Neuronal stem cell (in vitro differentiated cells): ENCODE measurements at regions not wholly inside any gene's neighbourhood (a gene's known extent, or its start where the extent isn't known, plus 50 kb on each side); places are given as distances from the start of the nearest gene placed in this dataset.

Experiments used
- DNase-seq: peaks from one replicate; pipeline ENCODE4 v3.0.0-alpha.2; 2013; ENCODE audit warnings: low spot score
- H2AFZ ChIP-seq: one replicate; pipeline ENCODE4 v1.6.1; 2013; ENCODE audit warnings: mild to moderate bottlenecking, low read length, inconsistent platforms
- H2AK5ac ChIP-seq: 2 replicates; pipeline ENCODE4 v1.6.1; 2013; ENCODE audit warnings: low read depth, mild to moderate bottlenecking, inconsistent platforms, low read length, moderate library complexity, mixed read lengths
- H2BK120ac ChIP-seq: 2 replicates; pipeline ENCODE4 v1.6.1; 2013; ENCODE audit warnings: low read depth, mild to moderate bottlenecking, inconsistent platforms, low read length, moderate library complexity, mixed read lengths
- H2BK12ac ChIP-seq: one replicate; pipeline ENCODE4 v1.6.1; 2013; ENCODE audit warnings: low read length, inconsistent platforms
- H2BK15ac ChIP-seq: 2 replicates; pipeline ENCODE4 v1.6.1; 2013; ENCODE audit warnings: mild to moderate bottlenecking, low read length, inconsistent platforms, mixed read lengths
- H2BK5ac ChIP-seq: one replicate; pipeline ENCODE4 v1.6.1; 2013; ENCODE audit warnings: inconsistent platforms, mild to moderate bottlenecking, low read length, moderate library complexity
- H3K14ac ChIP-seq: one replicate; pipeline ENCODE4 v1.6.1; 2013; ENCODE audit warnings: low read length, inconsistent platforms
- H3K18ac ChIP-seq: 2 replicates; pipeline ENCODE4 v1.6.1; 2013; ENCODE audit warnings: low read length, inconsistent platforms
- H3K23ac ChIP-seq: 2 replicates; pipeline ENCODE4 v1.6.1; 2013; ENCODE audit warnings: low read depth, mild to moderate bottlenecking, mixed read lengths, low read length, inconsistent platforms; ENCODE audit not compliant: poor library complexity
- H3K27ac ChIP-seq: replicated peaks from 3 replicates; pipeline ENCODE4 v1.5.1; 2013; ENCODE audit warnings: low read length, inconsistent platforms
- H3K27me3 ChIP-seq, 3 experiments: 2 replicates each; pipeline ENCODE4 v1.6.1; 2013; ENCODE audit warnings: low read length in 3 of 3, mild to moderate bottlenecking in 2 of 3, inconsistent platforms in 1 of 3, low read depth in 1 of 3, mixed read lengths in 1 of 3, moderate library complexity in 1 of 3; ENCODE audit not compliant: control insufficient read depth in 3 of 3, insufficient read depth in 3 of 3
- H3K36me3 ChIP-seq, 2 donors: replicated peaks in 1 of 2; 2 replicates each; pipeline ENCODE4 v1.6.1; 2013; ENCODE audit warnings: low read length in 2 of 2; ENCODE audit not compliant: control insufficient read depth in 2 of 2, insufficient read depth in 2 of 2
- H3K4ac ChIP-seq: 2 replicates; pipeline ENCODE4 v1.6.1; 2013; ENCODE audit warnings: inconsistent platforms, mild to moderate bottlenecking, low read length, moderate library complexity
- H3K4me1 ChIP-seq, 2 donors: 1 replicate in 1 of 2; 2 replicates in 1 of 2; pipeline ENCODE4 v1.6.1; 2013; ENCODE audit warnings: low read length in 2 of 2, low read depth in 1 of 2; ENCODE audit not compliant: control insufficient read depth in 2 of 2, insufficient read depth in 1 of 2
- H3K4me2 ChIP-seq: one replicate; pipeline ENCODE4 v1.6.1; 2013; ENCODE audit warnings: mild to moderate bottlenecking, low read length, inconsistent platforms; ENCODE audit not compliant: insufficient read depth, poor library complexity, severe bottlenecking
- H3K4me3 ChIP-seq, 2 donors: 2 replicates each; pipeline ENCODE4 v1.5.1; 2013; ENCODE audit warnings: low read length in 2 of 2, mild to moderate bottlenecking in 2 of 2, inconsistent platforms in 1 of 2, moderate library complexity in 1 of 2
- H3K79me1 ChIP-seq: one replicate; pipeline ENCODE4 v1.6.1; 2013; ENCODE audit warnings: low read depth, mild to moderate bottlenecking, inconsistent platforms, low read length, moderate library complexity
- H3K9ac ChIP-seq: one replicate; pipeline ENCODE4 v1.6.1; 2013; ENCODE audit warnings: mild to moderate bottlenecking, low read depth, low read length, inconsistent platforms; ENCODE audit not compliant: poor library complexity
- H3K9me3 ChIP-seq, 2 donors: replicated peaks in 1 of 2; 2 replicates each; pipeline versions ENCODE3 to v1.6.1; 2013; ENCODE audit warnings: low read length in 2 of 2, mild to moderate bottlenecking in 2 of 2, inconsistent platforms in 1 of 2, low read depth in 1 of 2, mixed read lengths in 1 of 2, moderate library complexity in 1 of 2; ENCODE audit not compliant: control insufficient read depth in 2 of 2, insufficient read depth in 1 of 2
- H4K8ac ChIP-seq: one replicate; pipeline ENCODE4 v1.6.1; 2013; ENCODE audit warnings: low read depth, mild to moderate bottlenecking, inconsistent platforms, low read length, moderate library complexity
- H4K91ac ChIP-seq: one replicate; pipeline ENCODE4 v1.6.1; 2013; ENCODE audit warnings: low read length, low read depth, mild to moderate bottlenecking, inconsistent platforms; ENCODE audit not compliant: poor library complexity
- WGBS, 2 donors: extraction: QIAGEN DNeasy Blood & Tissue Kit; methylation state at CpG; one replicate each; pipeline ENCODE4 v1.1.7; 2013; ENCODE audit warnings: missing lambda C conversion rate in 2 of 2, mixed read lengths in 1 of 2; ENCODE audit not compliant: insufficient read length in 2 of 2, insufficient replicate concordance in 1 of 2; ENCODE audit errors: extremely low coverage in 2 of 2; 5-methylcytosine and 5-hydroxymethylcytosine counted together

DNA sequence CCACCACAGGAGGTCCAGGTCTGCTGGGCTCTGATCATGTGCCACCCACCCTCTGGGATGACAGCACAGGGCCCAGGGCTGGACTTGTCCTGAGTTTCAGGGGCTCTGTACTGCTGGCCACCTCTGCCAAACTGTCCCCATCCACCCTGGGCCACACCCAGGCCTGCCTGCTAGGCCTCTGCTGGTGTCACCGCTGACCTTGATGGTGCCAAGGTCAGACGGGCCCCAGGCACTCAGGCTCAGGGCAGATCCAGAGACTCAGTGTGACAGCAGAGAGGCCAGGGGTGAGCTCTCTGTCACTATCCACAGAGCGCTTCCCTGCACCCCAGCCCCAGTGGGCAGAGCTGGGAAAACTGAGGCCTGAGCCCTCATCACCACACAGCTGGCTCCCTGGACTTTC is 75.6 kb downstream of the RMI2 start:
- H3K4ac ChIP-seq: peak overlapping the region; percentile 45
- H2AK5ac ChIP-seq: peak overlapping the region; percentile 60
- H3K36me3 ChIP-seq: no peaks in the 10 kb centered on the region
- H3K4me1 ChIP-seq: no peaks in the 10 kb centered on the region
- H3K14ac ChIP-seq: peak overlapping the region; percentile 67
- no peak overlapping the region for H3K27ac ChIP-seq
- WGBS, 2 donors: no CpG with 5 or more reads among the region's 3 CpGs
- no peak overlapping the region for H4K8ac ChIP-seq
- H4K91ac ChIP-seq: peak overlapping the region; percentile 64
- H3K18ac ChIP-seq: peak overlapping the region; percentile 44
- no peak overlapping the region for H3K4me3 ChIP-seq
- no peak overlapping the region for H2BK12ac ChIP-seq
- H3K4me2 ChIP-seq: no peak overlapping the region
- peaks cover 0 to 2% of the 10 kb centered on the region in 2 donors for H3K9me3 ChIP-seq
- H2BK15ac ChIP-seq: peak overlapping the region; percentile 5
- no peak overlapping the region for H2BK5ac ChIP-seq
- H3K79me1 ChIP-seq: no peaks in the 10 kb centered on the region
- H3K9ac ChIP-seq: no peak overlapping the region
- H3K27me3 ChIP-seq: peaks cover 0 to 10% (median 0%) of the 10 kb centered on the region in 3 experiments
- H2AFZ ChIP-seq: no peak overlapping the region
- H3K23ac ChIP-seq: peak overlapping the region; percentile 76
- DNase-seq: no peak
- H2BK120ac ChIP-seq: no peak overlapping the region

DNA sequence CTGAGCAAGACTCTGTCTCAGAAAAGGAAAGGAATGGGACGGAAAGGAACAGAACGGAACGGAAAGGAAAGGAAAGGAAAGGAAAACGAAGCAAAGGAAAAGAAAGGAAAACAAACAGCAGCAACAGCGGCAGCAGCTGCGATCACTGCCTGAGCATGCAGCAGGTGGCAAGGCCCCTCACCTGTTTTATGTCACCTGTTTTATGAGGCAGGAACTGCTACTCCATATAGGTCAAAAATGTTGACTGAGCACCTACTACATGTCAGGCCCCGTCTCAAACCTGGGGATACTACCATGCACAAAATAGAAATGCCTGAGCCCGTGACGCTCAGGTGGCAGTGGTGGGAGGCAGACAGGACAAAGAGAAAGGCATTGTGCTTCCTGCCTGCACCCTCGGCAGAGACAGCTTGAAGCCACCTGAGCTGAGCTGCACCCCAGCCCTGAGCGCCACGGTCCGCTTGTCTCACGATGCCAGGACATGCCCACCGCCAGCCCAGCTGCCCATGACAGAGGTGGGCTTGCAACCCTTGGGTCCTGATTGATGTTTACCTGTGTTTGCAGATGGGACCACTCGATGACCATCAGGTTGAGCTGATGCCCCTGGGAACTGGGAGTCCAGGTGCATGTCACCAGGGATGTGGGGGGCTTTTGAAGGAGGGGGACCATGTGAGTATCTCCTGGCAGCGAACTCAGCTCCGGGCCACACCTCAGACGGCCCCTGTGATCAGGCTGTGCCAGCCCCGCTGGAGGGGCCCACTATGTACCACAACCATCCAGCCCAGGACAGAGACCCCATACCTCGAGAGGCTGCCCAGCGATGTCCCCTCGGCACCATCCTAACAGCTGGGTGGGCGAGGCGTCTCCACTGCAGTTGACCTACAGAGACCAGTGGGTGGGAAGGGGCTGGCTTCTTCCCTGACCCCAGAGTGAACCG is 77.4 kb downstream of the RMI2 start:
- H3K4ac ChIP-seq: no peak overlapping the region
- WGBS, 2 donors: no CpG with 5 or more reads among the region's 26 CpGs

DNA sequence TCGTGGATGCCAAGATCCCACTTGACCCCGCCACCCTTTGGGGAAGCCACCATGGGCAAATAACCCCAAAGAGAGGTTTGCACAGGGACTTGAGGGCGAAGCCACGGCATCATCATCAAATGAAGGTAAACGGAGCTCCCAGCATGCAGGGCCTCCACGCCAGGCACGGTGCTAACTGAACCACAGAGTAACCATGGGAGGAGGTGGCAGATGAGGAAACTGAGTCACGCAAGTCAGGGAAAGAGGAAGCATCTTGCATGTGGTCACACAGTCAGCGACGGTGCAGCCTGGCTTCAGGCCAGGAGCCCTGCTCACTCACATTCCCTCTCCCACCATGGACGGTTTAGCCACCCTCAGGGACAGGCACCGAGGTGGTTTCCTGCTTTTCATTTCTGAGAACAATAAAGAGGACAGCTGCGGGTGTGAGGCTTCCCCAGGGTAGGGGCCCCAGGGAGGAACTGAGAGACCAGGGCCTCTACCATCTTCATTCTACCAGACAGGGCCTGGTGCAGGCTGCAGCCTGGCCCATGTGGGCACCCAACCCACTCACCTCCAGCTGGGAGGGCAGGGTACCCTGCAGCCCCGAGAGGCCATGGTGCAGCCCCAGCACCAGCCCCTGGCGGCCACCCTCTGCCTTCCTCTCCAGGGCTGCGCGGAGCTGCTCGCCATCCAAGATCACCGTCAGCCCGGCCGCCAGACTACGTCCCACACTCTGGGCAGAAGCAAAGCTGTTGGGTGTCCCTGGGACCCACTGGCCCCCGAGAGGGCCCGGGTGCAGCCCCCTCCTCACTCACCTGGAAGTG is 78.3 kb downstream of the RMI2 start:
- peaks cover 0 to 2% of the 10 kb centered on the region in 2 donors for H3K9me3 ChIP-seq
- H3K4me2 ChIP-seq: no peak overlapping the region
- H3K23ac ChIP-seq: peak overlapping the region; percentile 89
- peak overlapping the region; percentile 97 for H2BK15ac ChIP-seq
- H3K27ac ChIP-seq: no peak overlapping the region
- peak overlapping the region; percentile 82 for H3K14ac ChIP-seq
- H3K4ac ChIP-seq: no peak overlapping the region
- H2BK120ac ChIP-seq: peak overlapping the region; percentile 31
- H3K18ac ChIP-seq: peak overlapping the region; percentile 71
- H3K4me3 ChIP-seq: no peak overlapping the region
- no peak overlapping the region for H4K91ac ChIP-seq
- peaks cover 0 to 10% (median 0%) of the 10 kb centered on the region in 3 experiments for H3K27me3 ChIP-seq
- no peak for DNase-seq
- peak overlapping the region; percentile 48 for H4K8ac ChIP-seq
- H2AFZ ChIP-seq: no peak overlapping the region
- no peaks in the 10 kb centered on the region for H3K36me3 ChIP-seq
- H3K79me1 ChIP-seq: no peaks in the 10 kb centered on the region
- H3K9ac ChIP-seq: no peak overlapping the region
- H2BK12ac ChIP-seq: no peak overlapping the region
- WGBS, 2 donors: no CpG with 5 or more reads among the region's 24 CpGs
- peak overlapping the region; percentile 5 for H2BK5ac ChIP-seq
- H3K4me1 ChIP-seq: no peaks in the 10 kb centered on the region
- H2AK5ac ChIP-seq: no peak overlapping the region

More for the DNA sequence above, 77.4 kb downstream of the RMI2 start:
- Histone ChIP-seq H3K79me1 (no peaks in the 10 kb centered on the region), H2BK15ac (peak overlapping the region; percentile 87), H3K14ac (peak overlapping the region; percentile 82), H3K9me3 (peaks cover 0 to 2% of the 10 kb centered on the region in 2 donors), H3K23ac (peak overlapping the region; percentile 20), H4K8ac (no peak overlapping the region), H3K4me1 (no peaks in the 10 kb centered on the region), H2AFZ (no peak overlapping the region), H3K18ac (peak overlapping the region; percentile 19), H3K4me3 (no peak overlapping the region), H3K36me3 (no peaks in the 10 kb centered on the region), H3K27ac (no peak overlapping the region), H2AK5ac (peak overlapping the region; percentile 61), H3K27me3 (peaks cover 0 to 10% (median 0%) of the 10 kb centered on the region in 3 experiments), H4K91ac (no peak overlapping the region), H2BK5ac (peak overlapping the region; percentile 5), H2BK12ac (no peak overlapping the region), H2BK120ac (no peak overlapping the region), H3K9ac (no peak overlapping the region), H3K4me2 (no peak overlapping the region)
- no peak for DNase-seq

DNA sequence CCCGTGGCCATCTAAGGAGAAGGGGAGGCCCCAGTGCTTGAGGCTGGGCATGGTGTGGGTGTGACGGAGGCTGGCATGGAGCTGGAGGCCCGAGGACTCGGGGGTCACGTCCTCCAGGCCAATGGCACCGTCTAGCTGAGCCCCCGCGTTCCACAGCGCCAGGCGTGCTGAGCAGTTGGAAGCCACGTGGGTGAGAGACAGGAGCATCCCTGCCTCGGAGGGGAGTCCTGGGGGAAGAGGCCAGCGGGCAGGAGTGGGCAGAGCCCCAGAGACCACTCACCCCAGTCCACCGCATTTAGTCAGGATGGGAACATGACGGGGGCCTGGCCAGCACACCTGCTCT is 78.8 kb downstream of the RMI2 start:
- H3K14ac ChIP-seq: no peak overlapping the region
- H3K9me3 ChIP-seq: peaks cover 0 to 2% of the 10 kb centered on the region in 2 donors
- H3K4ac ChIP-seq: no peak overlapping the region
- no peak for DNase-seq
- H3K36me3 ChIP-seq: no peaks in the 10 kb centered on the region
- H3K23ac ChIP-seq: no peak overlapping the region
- H2BK120ac ChIP-seq: no peak overlapping the region
- no CpG with 5 or more reads among the region's 15 CpGs for WGBS, 2 donors
- peak overlapping the region; percentile 97 for H2BK15ac ChIP-seq
- H3K9ac ChIP-seq: no peak overlapping the region
- peak overlapping the region; percentile 57 for H3K18ac ChIP-seq
- peak overlapping the region; percentile 28 for H2AK5ac ChIP-seq
- no peak overlapping the region for H3K4me2 ChIP-seq
- H4K91ac ChIP-seq: no peak overlapping the region
- no peaks in the 10 kb centered on the region for H3K4me1 ChIP-seq
- H3K27me3 ChIP-seq: peaks cover 0 to 10% (median 0%) of the 10 kb centered on the region in 3 experiments
- H3K27ac ChIP-seq: no peak overlapping the region
- no peak overlapping the region for H2BK5ac ChIP-seq
- no peaks in the 10 kb centered on the region for H3K79me1 ChIP-seq
- H2BK12ac ChIP-seq: no peak overlapping the region
- no peak overlapping the region for H4K8ac ChIP-seq
- H3K4me3 ChIP-seq: no peak overlapping the region
- no peak overlapping the region for H2AFZ ChIP-seq
